Adrenal gland (tissue), 9 donors: ENCODE measurements at regions not wholly inside any gene's neighbourhood (a gene's known extent, or its start where the extent isn't known, plus 50 kb on each side); places are given as distances from the start of the nearest gene placed in this dataset.
"Not testable (repeated sequence)": the region's sequence is repeated elsewhere in the genome, so short reads cannot be mapped to it uniquely, and the experiment has no call there.

Experiments
- DNase-seq, 7 donors: peaks; one replicate each; pipeline ENCODE4 v3.0.0-alpha.2; 2019 to 2020
- H3K27ac ChIP-seq, 5 donors: fragments of 200-600 bp; sonication (generic) in 4 of 5; 1 replicate in 3 of 5; 2 replicates in 2 of 5; pipeline versions ENCODE4 v1.5.1 to v1.8.0; 2016 to 2020; ENCODE audit warnings: mild to moderate bottlenecking in 1 of 5
- H3K27me3 ChIP-seq: fragments of 200-600 bp; 2 replicates; pipeline ENCODE4 v1.8.0; 2021
- H3K36me3 ChIP-seq, 2 donors: fragments of 200-600 bp; replicated peaks in 1 of 2; 1 replicate in 1 of 2; 2 replicates in 1 of 2; pipeline versions ENCODE4 v1.5.1 to v1.8.0; 2018 to 2022
- H3K4me1 ChIP-seq, 2 donors: fragments of 200-600 bp; replicated peaks in 1 of 2; 1 replicate in 1 of 2; 2 replicates in 1 of 2; pipeline versions ENCODE4 v1.5.1 to v1.8.0; 2018 to 2021
- H3K4me3 ChIP-seq, 4 donors: fragments of 200-600 bp; sonication (generic) in 3 of 4; one replicate each; pipeline ENCODE4 v1.5.1; 2016 to 2018
- H3K9me3 ChIP-seq, 3 donors: fragments of 200-600 bp; sonication (generic) in 1 of 3; replicated peaks in 1 of 3; 1 replicate in 2 of 3; 2 replicates in 1 of 3; pipeline versions ENCODE4 v1.5.1 to v1.8.0; 2016 to 2021
- POLR2A ChIP-seq, 2 donors: fragments of 450-650 bp; IDR thresholded peaks; one replicate each; pipeline ENCODE4 v1.6.1; 2017; ENCODE audit warnings: antibody characterized with exemption in 2 of 2, mild to moderate bottlenecking in 2 of 2, moderate library complexity in 1 of 2
- WGBS, 4 donors: extraction: QIAGEN DNeasy Blood & Tissue Kit in 2 of 4; methylation state at CpG; one replicate each; pipeline versions ENCODE4 v1.1.5 to v1.1.7; 2013 to 2017; 5-methylcytosine and 5-hydroxymethylcytosine counted together
- intact Hi-C, 2 donors: fragments of 100-400 bp; cut with DNase I; formaldehyde crosslinking; loops; one replicate each; pipeline versions ENCODE4 v1.14.1 to v1.15.0; 2022 to 2023
- TF ChIP-seq, protein P1 (sequence below), 6 experiments: fragments of 450-650 bp in 4 of 6; fragments of 200-600 bp in 2 of 6; sonication (generic) in 1 of 6; IDR thresholded peaks; 1 replicate in 5 of 6; 2 replicates in 1 of 6; pipeline versions ENCODE4 v1.5.1 to v1.8.0; 2016 to 2021; ENCODE audit warnings: antibody characterized with exemption in 6 of 6, mild to moderate bottlenecking in 2 of 6, moderate library complexity in 1 of 6
- donor health status: healthy with polysubstance abuse.
- donor health status: Bipolar disorder and iron deficiency.
- donor health status: DM: yes; HTN: yes; CAD: no.
- donor health status: DM: no; HTN: no; CAD: no.
- donor health status: DM: no; HTN: no; CAD: no.

DNA sequence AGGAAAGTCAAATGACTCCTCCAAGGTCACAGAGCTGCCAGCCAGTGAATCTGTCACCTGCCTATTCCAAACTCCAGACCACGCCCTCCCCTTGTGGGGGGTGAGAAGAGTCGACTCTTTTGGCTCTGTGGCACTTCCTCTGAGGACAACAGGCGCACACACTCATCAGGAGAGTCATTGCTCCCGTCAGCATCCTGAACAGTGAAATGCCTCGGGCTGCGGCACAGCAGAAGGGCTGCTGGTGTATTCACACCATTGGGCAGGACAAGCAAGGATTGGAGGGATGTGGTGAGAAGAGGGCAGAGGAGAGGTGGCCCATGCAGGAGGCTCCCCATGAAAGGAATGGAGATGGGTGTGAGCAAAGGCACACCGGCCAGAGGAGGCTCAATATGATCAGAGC, 239.0 kb downstream of the TOMM20 start:
- peaks cover 24 to 63% of the 10 kb centered on the region in 2 donors for H3K4me1 ChIP-seq
- no peaks in the 10 kb centered on the region for H3K9me3 ChIP-seq
- DNase-seq = no peak
- intact Hi-C loops = loop anchor here in 1 of 2 donors (10.0 kb wide), 1 partner anchor 165 kb away; no protein-coding TSS in a partner anchor
- H3K27ac ChIP-seq = no peak overlapping the region
- no peaks in the 10 kb centered on the region for H3K36me3 ChIP-seq
- WGBS, 4 donors = 67 to 96% (median 71%) methylated on average over 6 to 7 of the region's 7 CpGs
- H3K4me3 ChIP-seq = no peak overlapping the region
- no peaks in the 10 kb centered on the region for H3K27me3 ChIP-seq
- TF ChIP-seq, protein P1, sequence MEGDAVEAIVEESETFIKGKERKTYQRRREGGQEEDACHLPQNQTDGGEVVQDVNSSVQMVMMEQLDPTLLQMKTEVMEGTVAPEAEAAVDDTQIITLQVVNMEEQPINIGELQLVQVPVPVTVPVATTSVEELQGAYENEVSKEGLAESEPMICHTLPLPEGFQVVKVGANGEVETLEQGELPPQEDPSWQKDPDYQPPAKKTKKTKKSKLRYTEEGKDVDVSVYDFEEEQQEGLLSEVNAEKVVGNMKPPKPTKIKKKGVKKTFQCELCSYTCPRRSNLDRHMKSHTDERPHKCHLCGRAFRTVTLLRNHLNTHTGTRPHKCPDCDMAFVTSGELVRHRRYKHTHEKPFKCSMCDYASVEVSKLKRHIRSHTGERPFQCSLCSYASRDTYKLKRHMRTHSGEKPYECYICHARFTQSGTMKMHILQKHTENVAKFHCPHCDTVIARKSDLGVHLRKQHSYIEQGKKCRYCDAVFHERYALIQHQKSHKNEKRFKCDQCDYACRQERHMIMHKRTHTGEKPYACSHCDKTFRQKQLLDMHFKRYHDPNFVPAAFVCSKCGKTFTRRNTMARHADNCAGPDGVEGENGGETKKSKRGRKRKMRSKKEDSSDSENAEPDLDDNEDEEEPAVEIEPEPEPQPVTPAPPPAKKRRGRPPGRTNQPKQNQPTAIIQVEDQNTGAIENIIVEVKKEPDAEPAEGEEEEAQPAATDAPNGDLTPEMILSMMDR (IDR thresholded peaks at IDR 0.05) = no peak
- no peak for TF ChIP-seq POLR2A (IDR thresholded peaks at IDR 0.05)

DNA sequence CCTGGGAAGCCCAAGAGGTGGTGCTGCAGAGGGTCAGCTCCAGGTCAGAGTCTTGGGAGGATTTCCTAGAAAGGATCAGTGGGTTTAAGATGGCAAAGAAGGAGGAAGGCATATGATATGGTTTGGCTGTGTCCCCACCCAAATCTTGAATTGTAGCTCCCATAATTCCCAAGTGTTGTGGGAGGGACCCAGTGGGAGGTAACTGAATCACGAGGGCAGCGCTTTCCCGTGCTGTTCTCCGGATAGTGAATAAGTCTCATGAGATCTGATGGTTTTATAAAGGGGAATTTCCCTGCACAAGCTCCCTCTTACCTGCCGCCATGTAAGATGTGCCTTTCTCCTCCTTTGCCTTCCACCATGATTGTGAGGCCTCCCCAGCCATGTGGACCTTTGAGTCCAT, 240.4 kb downstream of the TOMM20 start:
- not testable (repeated sequence) for DNase-seq, H3K36me3 ChIP-seq, H3K27me3 ChIP-seq, H3K4me3 ChIP-seq, H3K9me3 ChIP-seq
- intact Hi-C loops = loop anchor here in 1 of 2 donors (10.0 kb wide), 1 partner anchor 163 kb away; no protein-coding TSS in a partner anchor
- 86 to 96% (median 87%) methylated on average over 5 of the region's 5 CpGs for WGBS, 4 donors
- H3K27ac ChIP-seq = peak overlapping the region in 3 of 5 donors; percentile 86 to 97 (median 90)
- peaks cover 24 to 52% of the 10 kb centered on the region in 2 donors for H3K4me1 ChIP-seq

GRCh38 chr1:234887016-234887900, 241.4 kb downstream of the TOMM20 start:
- peak overlapping the region; percentile 82 to 97 (median 86) for H3K27ac ChIP-seq
- H3K36me3 ChIP-seq = no peaks in the 10 kb centered on the region
- no peaks in the 10 kb centered on the region for H3K9me3 ChIP-seq
- TF ChIP-seq, protein P1 (IDR thresholded peaks at IDR 0.05) = no peak
- TF ChIP-seq POLR2A (IDR thresholded peaks at IDR 0.05) = no peak
- 52 to 58% (median 56%) methylated on average over 13 of the region's 13 CpGs for WGBS, 4 donors
- DNase-seq = peak in 6 of 7 donors; percentile 55 to 74 (median 60)
- H3K27me3 ChIP-seq = no peaks in the 10 kb centered on the region
- peaks cover 24 to 48% of the 10 kb centered on the region in 2 donors for H3K4me1 ChIP-seq
- H3K4me3 ChIP-seq = peak overlapping the region in 1 of 4 donors; percentile 12
- intact Hi-C loops = loop anchor here in 1 of 2 donors (10.0 kb wide), 1 partner anchor 162 kb away; no protein-coding TSS in a partner anchor

DNA sequence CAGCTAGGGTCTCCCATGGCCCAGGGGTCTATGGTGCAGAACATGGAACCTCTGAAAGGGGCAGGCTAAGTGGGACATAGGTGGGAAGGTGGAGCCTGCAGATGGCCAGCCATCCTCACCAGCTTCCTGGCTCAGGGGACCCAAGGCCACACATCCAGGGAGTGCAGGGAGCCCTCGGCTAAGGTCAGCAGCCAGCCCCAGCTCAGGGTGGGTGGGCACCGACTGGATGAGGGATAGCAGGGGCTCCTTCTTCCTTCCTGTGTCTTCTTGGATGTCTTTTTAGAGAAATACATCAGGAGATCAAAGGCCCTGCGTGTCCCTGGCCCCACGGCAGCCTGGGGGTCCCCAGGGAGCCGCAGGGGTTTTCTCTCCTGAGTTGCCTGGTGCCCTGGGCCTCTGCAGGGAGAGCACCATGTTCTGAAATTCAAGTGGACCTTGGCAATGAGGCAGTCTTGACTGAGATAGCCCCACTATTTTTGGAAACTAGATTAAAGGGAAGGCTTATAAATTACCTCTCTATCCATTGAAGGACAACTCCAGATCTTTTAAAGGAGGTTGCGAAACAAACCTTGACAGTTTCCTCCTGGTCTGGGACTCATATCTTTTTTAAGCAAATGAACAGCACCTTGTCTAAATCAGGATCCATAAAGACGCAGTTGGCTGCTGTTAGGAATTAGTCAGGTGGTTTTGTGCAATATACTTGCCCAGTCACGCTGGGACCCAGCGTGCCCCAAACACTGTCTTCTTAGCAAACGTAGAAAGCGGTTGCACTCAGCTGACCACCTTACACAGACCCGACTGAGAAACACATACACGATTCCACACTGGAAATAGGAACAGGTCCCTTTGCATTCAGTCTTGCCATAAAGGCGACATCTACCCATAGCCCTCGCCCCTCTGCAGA, 242.3 kb downstream of the TOMM20 start:
- intact Hi-C loops = loop anchor here in 1 of 2 donors (10.0 kb wide), 1 partner anchor 162 kb away; no protein-coding TSS in a partner anchor

More for the DNA sequence above, 242.3 kb downstream of the TOMM20 start:
- Histone ChIP-seq H3K27ac (peak overlapping the region; percentile 82 to 97 (median 86)), H3K9me3 (no peaks in the 10 kb centered on the region), H3K4me3 (peak overlapping the region in 1 of 4 donors; percentile 12), H3K27me3 (no peaks in the 10 kb centered on the region), H3K36me3 (no peaks in the 10 kb centered on the region), H3K4me1 (peaks cover 24 to 38% of the 10 kb centered on the region in 2 donors)
- peak in 1 of 2 donors; percentile 66 for TF ChIP-seq POLR2A (IDR thresholded peaks at IDR 0.05)
- TF ChIP-seq, protein P1 (IDR thresholded peaks at IDR 0.05) = no peak
- DNase-seq = peak; percentile 73 to 88 (median 81)
- 27 to 41% (median 35%) methylated on average over 13 to 15 of the region's 15 CpGs for WGBS, 4 donors
